ENCODE measurements at regions not wholly inside any gene's neighbourhood (a gene's known extent, or its start where the extent isn't known, plus 50 kb on each side); places are given as distances from the start of the nearest gene placed in this dataset.

GRCh38 chrX:6383488-6383887 is 151.4 kb downstream of the VCX3A start:
- Mint-ChIP-seq H3K27me3 (ENCODE audit: insufficient read depth, unreplicated experiment) (no peaks in the 10 kb centered on the region), H3K4me1 (ENCODE audit: insufficient read depth, unreplicated experiment) (no peaks in the 10 kb centered on the region), H3K9me3 (ENCODE audit: unreplicated experiment) (peaks cover 24% of the 10 kb centered on the region), H3K4me3 (ENCODE audit: unreplicated experiment) (no peak overlapping the region), H3K36me3 (ENCODE audit: insufficient read depth, unreplicated experiment) (no peaks in the 10 kb centered on the region), H3K27ac (ENCODE audit: low read depth, unreplicated experiment) (no peak overlapping the region)
- intact Hi-C loops (cut with micrococcal nuclease), result no loop called here
- TF ChIP-seq CTCF (IDR thresholded peaks at IDR 0.05; ENCODE audit: unreplicated experiment), result no peak
- no peak for DNase-seq (ENCODE audit: unreplicated experiment)
- no TSS peak for BruUV-seq (replicated peaks)
- ChIA-PET POLR2A (no interaction called here), CTCF (no interaction called here)

- intact Hi-C loops (cut with micrococcal nuclease), result no loop called here
- H3K27me3 Mint-ChIP-seq (ENCODE audit: insufficient read depth, unreplicated experiment), result no peaks in the 10 kb centered on the region
- H3K36me3 Mint-ChIP-seq (ENCODE audit: insufficient read depth, unreplicated experiment), result no peaks in the 10 kb centered on the region
- H3K27ac Mint-ChIP-seq (ENCODE audit: low read depth, unreplicated experiment), result no peak overlapping the region
- TF ChIP-seq CTCF (IDR thresholded peaks at IDR 0.05; ENCODE audit: unreplicated experiment), result no peak
- no peak overlapping the region for H3K4me3 Mint-ChIP-seq (ENCODE audit: unreplicated experiment)
- H3K4me1 Mint-ChIP-seq (ENCODE audit: insufficient read depth, unreplicated experiment), result no peaks in the 10 kb centered on the region
- peaks cover 16% of the 10 kb centered on the region for H3K9me3 Mint-ChIP-seq (ENCODE audit: unreplicated experiment)
- ChIA-PET POLR2A (no interaction called here), CTCF (interaction anchor here (0.7 kb wide), 1 partner anchor 164 kb away, joined by 4 read pairs; no protein-coding TSS in a partner anchor)
- BruUV-seq (replicated peaks), result no TSS peak
- no peak for DNase-seq (ENCODE audit: unreplicated experiment)
Measured at GRCh38 chrX:6382284-6382683, 152.6 kb downstream of the VCX3A start.

- CTCF ChIA-PET, result interaction anchor here (0.7 kb wide), 1 partner anchor 162 kb away, joined by 3 read pairs; no protein-coding TSS in a partner anchor
Measured at GRCh38 chrX:6377103-6377764, 148.6 kb upstream of the NLGN4X start.

GRCh38 chrX:6374556-6374955 is 145.9 kb upstream of the NLGN4X start:
- intact Hi-C loops (cut with micrococcal nuclease), result no loop called here
- Mint-ChIP-seq H3K4me1 (ENCODE audit: insufficient read depth, unreplicated experiment) (no peaks in the 10 kb centered on the region), H3K4me3 (ENCODE audit: unreplicated experiment) (no peak overlapping the region), H3K36me3 (ENCODE audit: insufficient read depth, unreplicated experiment) (no peaks in the 10 kb centered on the region), H3K9me3 (ENCODE audit: unreplicated experiment) (peaks cover 6% of the 10 kb centered on the region), H3K27me3 (ENCODE audit: insufficient read depth, unreplicated experiment) (no peaks in the 10 kb centered on the region), H3K27ac (ENCODE audit: low read depth, unreplicated experiment) (no peak overlapping the region)
- CTCF ChIA-PET, result interaction anchor here (0.7 kb wide), 1 partner anchor 60 kb away, joined by 4 read pairs; no protein-coding TSS in a partner anchor
- no peak for TF ChIP-seq CTCF (IDR thresholded peaks at IDR 0.05; ENCODE audit: unreplicated experiment)
- POLR2A ChIA-PET, result no interaction called here
- no peak for DNase-seq (ENCODE audit: unreplicated experiment)
- no TSS peak for BruUV-seq (replicated peaks)

More at GRCh38 chrX:6377103-6377764, 148.6 kb upstream of the NLGN4X start:
- no peak for DNase-seq (ENCODE audit: unreplicated experiment)
- H3K27ac Mint-ChIP-seq (ENCODE audit: low read depth, unreplicated experiment), result no peak overlapping the region
- intact Hi-C loops (cut with micrococcal nuclease), result no loop called here
- H3K27me3 Mint-ChIP-seq (ENCODE audit: insufficient read depth, unreplicated experiment), result no peaks in the 10 kb centered on the region
- no peaks in the 10 kb centered on the region for H3K4me1 Mint-ChIP-seq (ENCODE audit: insufficient read depth, unreplicated experiment)
- peaks cover 14% of the 10 kb centered on the region for H3K9me3 Mint-ChIP-seq (ENCODE audit: unreplicated experiment)
- no peak overlapping the region for H3K4me3 Mint-ChIP-seq (ENCODE audit: unreplicated experiment)
- POLR2A ChIA-PET, result interaction anchor here (0.7 kb wide), 1 partner anchor 89 kb away, joined by 3 read pairs; no protein-coding TSS in a partner anchor
- H3K36me3 Mint-ChIP-seq (ENCODE audit: insufficient read depth, unreplicated experiment), result no peaks in the 10 kb centered on the region
- TF ChIP-seq CTCF (IDR thresholded peaks at IDR 0.05; ENCODE audit: unreplicated experiment), result no peak
- BruUV-seq (replicated peaks), result no TSS peak

Measured in MCF 10A (cell line).